GM18873 (cell line): ENCODE measurements at regions not wholly inside any gene's neighbourhood (a gene's known extent, or its start where the extent isn't known, plus 50 kb on each side); places are given as distances from the start of the nearest gene placed in this dataset.
"Not testable (repeated sequence)": the region's sequence is repeated elsewhere in the genome, so short reads cannot be mapped to it uniquely, and the experiment has no call there.

Experiments used
- ATAC-seq: cut with Tn5 transposase; IDR thresholded peaks from one replicate; pipeline ENCODE4 v1.9.1; 2021; ENCODE audit warnings: mild to moderate bottlenecking, moderate library complexity, moderate number of reproducible peaks; ENCODE audit not compliant: unreplicated experiment, low FRiP score

- ATAC-seq, result no peak
Observed at GRCh38 chr13:44679597-44679996, 103.5 kb upstream of the TSC22D1 start.

DNA sequence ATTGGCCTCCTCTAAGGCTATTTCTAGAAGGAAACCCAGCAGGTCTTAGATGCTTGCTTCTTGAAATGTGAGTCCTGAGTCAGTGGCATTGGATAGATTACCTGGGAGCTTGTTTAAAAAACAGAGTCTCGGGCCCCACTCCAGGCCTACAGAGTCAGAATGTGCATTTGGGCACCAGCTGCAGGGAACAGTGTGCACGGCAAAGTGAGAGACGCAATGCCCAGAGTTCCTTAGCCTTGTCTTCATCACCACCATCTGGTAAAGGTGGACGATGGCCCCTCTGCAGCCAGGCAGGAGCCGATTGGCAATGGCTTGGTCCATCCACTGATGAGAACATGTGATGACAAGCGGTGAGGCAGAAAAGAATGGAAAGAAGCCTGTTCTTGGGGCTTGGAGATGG lies 102.1 kb upstream of the TSC22D1 start:
- ATAC-seq, result no peak

DNA sequence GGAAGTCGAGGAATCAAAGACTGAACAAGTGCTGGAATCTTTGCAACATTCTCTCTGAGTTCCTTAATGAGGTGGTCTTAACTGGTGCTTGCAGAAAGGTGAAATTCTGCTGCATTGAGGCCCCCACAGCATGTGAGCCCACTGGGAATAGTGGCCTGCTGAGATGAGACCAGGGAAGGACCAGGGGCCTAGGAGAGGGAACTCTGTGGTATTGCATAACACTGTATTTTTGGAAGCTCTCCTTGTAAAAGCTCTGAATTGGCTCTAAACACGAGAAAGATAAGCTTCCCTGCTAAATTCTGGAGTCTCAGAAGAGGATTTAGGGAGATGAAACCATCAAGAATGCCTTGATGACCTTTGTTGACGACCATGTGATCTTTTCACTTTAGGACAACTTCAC lies 100.4 kb upstream of the TSC22D1 start:
- no peak for ATAC-seq

GRCh38 chr13:44669534-44669933 lies 93.4 kb upstream of the TSC22D1 start:
- ATAC-seq, result no peak

DNA sequence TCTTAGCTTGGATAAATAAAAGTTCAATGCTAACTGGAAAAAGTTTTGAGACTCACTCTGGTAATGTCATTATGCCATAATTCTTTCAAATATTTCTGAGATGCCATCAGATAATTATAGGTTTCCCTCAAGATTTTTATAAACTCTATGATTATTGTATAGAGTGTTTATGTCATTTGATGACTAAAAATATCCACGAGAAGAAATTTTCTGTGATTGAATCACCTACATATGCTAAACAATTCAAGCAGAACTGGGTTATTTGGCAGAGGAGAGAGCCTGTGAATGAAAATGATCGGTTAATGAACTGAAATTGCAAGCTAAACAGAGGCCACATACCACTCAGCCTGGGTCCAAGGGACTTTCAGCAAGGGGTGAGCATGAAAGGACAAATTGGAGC lies 92.6 kb upstream of the TSC22D1 start:
- no peak for ATAC-seq

DNA sequence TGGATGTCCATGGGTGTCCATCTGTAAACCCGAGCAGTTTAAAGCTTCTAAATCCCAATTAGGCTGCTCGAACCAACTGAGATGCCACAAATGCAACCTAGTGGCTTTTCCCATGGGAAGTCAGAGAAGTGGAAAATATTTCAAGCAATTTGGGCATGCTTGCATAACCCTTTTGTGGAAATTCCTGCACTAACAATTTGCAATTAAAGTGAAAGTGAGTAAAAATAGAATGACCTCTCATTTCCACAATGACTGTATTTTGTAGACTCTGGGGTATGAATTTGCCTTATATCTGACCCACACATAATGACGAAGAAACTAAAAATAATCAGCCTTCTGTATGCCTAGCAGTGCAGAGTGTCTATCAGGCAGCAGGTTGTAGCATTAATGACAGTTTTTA lies 91.8 kb upstream of the TSC22D1 start:
- no peak for ATAC-seq

GRCh38 chr13:44666538-44666937 lies 90.4 kb upstream of the TSC22D1 start:
- ATAC-seq, result not testable (repeated sequence)

- ATAC-seq, result no peak
Observed at GRCh38 chr13:44664308-44664707, 88.2 kb upstream of the TSC22D1 start.

GRCh38 chr13:44662515-44662914 lies 86.4 kb upstream of the TSC22D1 start:
- no peak for ATAC-seq

DNA sequence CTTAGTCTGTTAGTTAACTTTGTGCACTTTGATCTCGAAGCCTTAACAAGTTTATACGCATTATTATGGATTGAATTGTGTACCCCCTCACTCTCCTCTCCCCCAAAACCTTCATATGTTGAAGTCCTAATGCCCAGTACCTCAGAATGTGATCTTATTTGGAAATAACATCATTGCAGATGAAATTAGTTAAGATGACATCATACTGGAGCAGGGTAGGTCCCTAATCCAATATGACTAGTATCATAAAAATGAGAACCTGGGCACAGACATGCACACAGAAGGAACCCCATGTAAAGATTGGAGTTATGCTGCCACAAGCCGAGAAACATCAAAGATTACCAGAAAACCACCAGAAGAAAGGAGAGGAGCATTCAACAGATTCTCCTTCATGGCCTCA lies 85.8 kb upstream of the TSC22D1 start:
- ATAC-seq, result no peak

DNA sequence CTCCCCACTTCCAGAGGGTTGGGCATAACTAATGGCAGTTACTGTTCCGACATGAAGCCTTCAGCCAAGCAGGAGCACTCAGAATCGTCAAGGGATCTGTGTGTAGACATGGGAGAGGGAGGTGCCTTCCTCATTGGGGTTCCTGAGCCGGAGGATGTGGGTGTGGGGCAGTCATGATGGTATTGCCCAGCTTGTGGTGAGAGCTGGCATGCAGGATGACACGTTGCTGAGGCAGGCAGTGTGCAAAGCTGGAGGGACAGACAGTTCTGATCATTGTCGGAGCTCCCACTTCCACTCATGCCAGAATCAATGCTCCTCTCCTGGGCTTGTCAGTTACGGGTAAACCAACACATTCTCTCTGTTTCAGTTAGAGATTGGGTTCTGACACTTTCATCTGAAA lies 83.9 kb upstream of the TSC22D1 start:
- ATAC-seq, result no peak

GRCh38 chr13:44652962-44653660 lies 77.0 kb upstream of the TSC22D1 start:
- no peak for ATAC-seq

DNA sequence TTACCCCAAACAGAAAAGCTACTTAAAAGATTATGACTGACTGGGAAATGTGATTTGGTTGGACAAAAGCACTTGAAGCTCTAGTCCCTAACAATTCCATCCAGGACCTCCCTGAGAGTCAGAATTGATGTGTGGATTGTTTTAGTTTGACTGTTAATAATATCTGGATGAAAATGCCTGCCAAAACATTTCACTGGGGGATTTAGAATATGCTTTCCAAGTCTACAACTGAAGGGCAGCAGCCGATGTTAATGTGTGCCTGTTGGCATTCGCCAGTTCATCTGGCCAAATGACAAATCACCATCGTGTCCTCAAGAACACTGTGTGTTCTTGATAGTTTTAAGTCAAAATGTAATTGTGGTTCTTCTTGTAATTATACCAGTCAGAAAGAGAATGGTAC lies 76.0 kb upstream of the TSC22D1 start:
- ATAC-seq, result no peak

DNA sequence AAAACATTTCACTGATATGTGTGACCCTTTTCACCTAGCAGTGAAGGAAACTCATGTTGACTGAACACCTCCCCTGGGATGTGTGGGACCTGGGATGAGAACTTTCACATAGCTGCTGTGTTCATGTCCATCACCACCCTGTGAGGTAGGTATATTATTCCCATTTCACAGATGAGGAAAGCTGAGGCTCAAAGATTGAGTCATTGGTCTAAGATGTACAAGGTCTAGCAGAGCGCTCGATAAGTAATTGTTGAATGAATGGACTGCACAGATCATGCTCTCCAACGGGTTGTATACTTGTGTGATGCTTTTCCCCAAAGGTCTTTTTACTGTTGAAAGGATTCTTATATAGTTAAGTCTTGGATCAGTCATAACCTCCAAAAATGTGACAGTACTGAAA lies 75.6 kb upstream of the TSC22D1 start:
- ATAC-seq, result no peak

DNA sequence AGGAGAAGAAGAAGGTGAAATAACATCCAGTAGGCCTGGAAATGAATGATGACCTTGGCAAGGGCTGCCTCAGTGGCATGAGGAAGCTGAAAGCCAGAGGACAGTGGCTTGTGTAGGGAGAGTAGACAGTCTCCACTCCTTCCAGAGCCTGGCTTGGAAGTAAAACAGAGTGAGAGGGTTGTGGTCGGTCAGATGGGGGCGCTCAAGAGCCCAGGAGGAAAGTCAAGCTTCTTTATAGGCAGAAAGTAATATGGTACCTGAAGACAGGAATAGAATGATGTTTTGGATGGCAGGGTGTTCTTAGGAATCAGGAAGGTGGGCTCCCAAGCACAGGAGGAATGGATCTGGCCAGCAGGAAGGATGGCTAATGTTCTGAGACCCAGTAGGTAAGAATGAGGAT lies 75.1 kb upstream of the TSC22D1 start:
- no peak for ATAC-seq

DNA sequence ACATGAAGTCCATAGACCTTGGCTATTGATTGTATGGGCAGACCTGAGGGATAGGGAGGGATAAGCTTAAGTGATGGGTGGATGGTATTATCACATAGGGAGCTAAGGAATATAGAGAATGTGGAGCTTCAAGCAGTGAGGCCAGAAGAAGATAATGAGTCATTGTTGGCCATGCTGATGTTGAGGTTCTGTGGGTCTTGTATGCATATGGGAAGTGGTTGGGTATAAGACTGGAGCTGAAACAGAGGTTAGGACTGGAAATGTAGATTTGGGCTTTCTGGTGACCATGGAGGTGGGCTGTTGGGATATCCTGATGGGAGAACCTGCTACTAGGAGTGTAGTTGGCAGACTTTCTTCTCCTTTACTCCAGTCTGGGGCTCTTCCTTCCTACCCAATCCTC lies 73.7 kb upstream of the TSC22D1 start:
- no peak for ATAC-seq

- no peak for ATAC-seq
Observed at GRCh38 chr13:44649104-44649428, 72.9 kb upstream of the TSC22D1 start.

- no peak for ATAC-seq
Observed at GRCh38 chr13:44648392-44649103, 72.4 kb upstream of the TSC22D1 start.

DNA sequence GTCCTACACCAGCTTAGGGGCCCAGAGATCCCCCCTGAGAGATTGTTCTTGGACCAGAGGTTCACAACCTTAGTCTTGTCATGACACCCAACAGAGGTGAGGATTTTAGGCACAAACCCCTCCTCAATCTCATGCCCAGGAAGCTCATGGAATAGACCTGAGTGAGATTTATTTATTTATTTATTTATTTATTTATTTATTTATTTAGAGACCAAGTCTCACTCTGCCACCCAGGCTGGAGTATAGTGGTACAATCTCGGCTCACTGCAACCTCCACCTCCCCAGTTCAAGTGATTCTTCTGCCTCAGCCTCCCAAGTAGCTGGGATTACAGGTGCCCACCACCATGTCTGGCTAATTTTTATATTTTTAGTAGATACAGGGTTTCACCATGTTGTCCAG lies 71.4 kb upstream of the TSC22D1 start:
- ATAC-seq, result not testable (repeated sequence)

- no peak for ATAC-seq
Observed at GRCh38 chr13:44646044-44646443, 69.9 kb upstream of the TSC22D1 start.

DNA sequence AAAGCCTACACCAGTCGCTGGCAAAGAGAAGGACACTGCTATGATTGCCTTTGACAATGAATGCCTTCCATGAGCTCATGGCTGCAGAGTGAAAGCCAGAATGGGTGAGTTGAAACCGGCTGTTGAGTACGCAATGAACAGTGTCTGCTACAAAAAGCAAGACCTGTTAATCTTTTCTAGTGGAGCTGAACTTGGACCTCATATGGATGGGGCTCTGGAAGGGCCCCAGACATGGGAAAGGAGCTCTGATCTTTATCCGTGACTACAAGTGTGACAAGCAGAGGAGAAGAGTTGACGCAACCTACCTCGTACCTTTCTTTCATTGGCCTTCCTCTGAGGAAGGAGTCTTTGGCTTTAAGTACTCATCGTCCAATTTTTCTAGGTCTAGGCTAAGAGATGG lies 67.1 kb upstream of the TSC22D1 start:
- ATAC-seq, result no peak

DNA sequence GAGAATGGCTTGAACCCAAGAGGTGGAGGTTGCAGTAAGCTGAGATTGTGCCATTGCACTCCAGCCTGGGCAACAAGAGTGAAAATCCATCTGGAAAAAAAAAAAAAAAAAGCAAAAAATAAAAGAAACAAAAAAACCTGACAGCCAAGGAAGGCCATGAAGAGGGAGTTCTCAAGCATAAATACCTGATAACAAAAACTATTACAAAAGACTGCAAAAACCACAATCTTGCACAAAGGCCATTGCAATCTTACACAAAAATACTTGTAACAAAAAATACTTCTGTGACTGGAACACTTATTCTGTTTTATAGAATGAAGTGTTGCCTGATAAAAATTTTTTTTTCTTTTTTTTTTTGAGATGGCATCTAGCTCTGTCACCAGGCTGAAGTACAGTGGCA lies 61.5 kb upstream of the TSC22D1 start:
- ATAC-seq, result no peak
